Neutrophil (primary cell): ENCODE measurements at regions not wholly inside any gene's neighbourhood (a gene's known extent, or its start where the extent isn't known, plus 50 kb on each side); places are given as distances from the start of the nearest gene placed in this dataset.

ENCODE experiments used
- H3K27ac ChIP-seq: fragments of 200-600 bp; sonication (generic); 2 replicates; pipeline ENCODE4 v1.5.1; 2016; ENCODE audit warnings: mild to moderate bottlenecking, moderate library complexity
- H3K27me3 ChIP-seq: fragments of 200-600 bp; sonication (generic); 2 replicates; pipeline ENCODE4 v1.6.0; 2016; ENCODE audit warnings: mild to moderate bottlenecking
- H3K36me3 ChIP-seq: fragments of 200-600 bp; sonication (generic); 2 replicates; pipeline ENCODE4 v1.5.1; 2017
- H3K4me1 ChIP-seq, 2 experiments: fragments of 200-600 bp in 1 of 2; sonication (generic) in 1 of 2; 1 replicate in 1 of 2; 2 replicates in 1 of 2; pipeline versions ENCODE4 v1.5.1 to v1.6.1; 2013 to 2016; ENCODE audit warnings: low read depth in 1 of 2, low read length in 1 of 2, mild to moderate bottlenecking in 1 of 2, moderate library complexity in 1 of 2; ENCODE audit not compliant: control insufficient read depth in 1 of 2, insufficient read depth in 1 of 2
- H3K4me3 ChIP-seq, 2 experiments: fragments of 200-600 bp in 1 of 2; sonication (generic) in 1 of 2; 1 replicate in 1 of 2; 2 replicates in 1 of 2; pipeline ENCODE4 v1.5.1; 2013 to 2016; ENCODE audit warnings: low read depth in 1 of 2, low read length in 1 of 2, mild to moderate bottlenecking in 1 of 2, moderate library complexity in 1 of 2
- H3K9me3 ChIP-seq: fragments of 200-600 bp; sonication (generic); 2 replicates; pipeline ENCODE4 v1.5.1; 2016
- TF ChIP-seq, protein P1 (sequence below): fragments of 200-600 bp; sonication (generic); IDR thresholded peaks from 2 replicates; pipeline ENCODE4 v1.5.1; 2016; ENCODE audit warnings: antibody characterized with exemption

DNA sequence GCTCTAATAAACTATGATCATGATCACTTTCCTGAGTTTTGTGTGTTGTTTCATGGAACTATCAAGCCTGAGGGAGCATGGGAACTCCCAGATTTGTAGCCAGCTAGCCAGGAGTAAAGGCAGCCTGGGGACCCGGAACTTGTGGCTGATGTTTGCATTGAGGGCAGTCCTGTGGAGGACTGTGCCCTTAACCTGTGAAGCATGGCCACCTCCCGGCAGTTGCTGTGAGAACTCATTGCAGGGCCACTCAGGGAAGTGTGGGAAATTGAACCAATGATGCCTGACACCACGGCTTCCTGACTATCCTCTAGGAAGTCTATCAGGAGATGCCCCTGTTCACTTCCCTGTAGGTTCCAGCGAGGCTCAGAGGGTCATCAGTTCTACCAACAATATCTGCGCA lies 250.6 kb downstream of the DAD1 start:
- H3K9me3 ChIP-seq, result no peaks in the 10 kb centered on the region
- H3K27ac ChIP-seq, result no peak overlapping the region
- TF ChIP-seq, protein P1, sequence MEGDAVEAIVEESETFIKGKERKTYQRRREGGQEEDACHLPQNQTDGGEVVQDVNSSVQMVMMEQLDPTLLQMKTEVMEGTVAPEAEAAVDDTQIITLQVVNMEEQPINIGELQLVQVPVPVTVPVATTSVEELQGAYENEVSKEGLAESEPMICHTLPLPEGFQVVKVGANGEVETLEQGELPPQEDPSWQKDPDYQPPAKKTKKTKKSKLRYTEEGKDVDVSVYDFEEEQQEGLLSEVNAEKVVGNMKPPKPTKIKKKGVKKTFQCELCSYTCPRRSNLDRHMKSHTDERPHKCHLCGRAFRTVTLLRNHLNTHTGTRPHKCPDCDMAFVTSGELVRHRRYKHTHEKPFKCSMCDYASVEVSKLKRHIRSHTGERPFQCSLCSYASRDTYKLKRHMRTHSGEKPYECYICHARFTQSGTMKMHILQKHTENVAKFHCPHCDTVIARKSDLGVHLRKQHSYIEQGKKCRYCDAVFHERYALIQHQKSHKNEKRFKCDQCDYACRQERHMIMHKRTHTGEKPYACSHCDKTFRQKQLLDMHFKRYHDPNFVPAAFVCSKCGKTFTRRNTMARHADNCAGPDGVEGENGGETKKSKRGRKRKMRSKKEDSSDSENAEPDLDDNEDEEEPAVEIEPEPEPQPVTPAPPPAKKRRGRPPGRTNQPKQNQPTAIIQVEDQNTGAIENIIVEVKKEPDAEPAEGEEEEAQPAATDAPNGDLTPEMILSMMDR, result no peak
- no peaks in the 10 kb centered on the region for H3K27me3 ChIP-seq
- no peaks in the 10 kb centered on the region for H3K36me3 ChIP-seq
- no peaks in the 10 kb centered on the region for H3K4me1 ChIP-seq
- H3K4me3 ChIP-seq, result no peak overlapping the region

GRCh38 chr14:22337938-22338337 lies 251.1 kb downstream of the DAD1 start:
- Histone ChIP-seq H3K4me3 (no peak overlapping the region), H3K36me3 (no peaks in the 10 kb centered on the region), H3K27ac (no peak overlapping the region), H3K27me3 (no peaks in the 10 kb centered on the region), H3K4me1 (no peaks in the 10 kb centered on the region), H3K9me3 (no peaks in the 10 kb centered on the region)
- TF ChIP-seq, protein P1, result no peak

GRCh38 chr14:22337521-22337920 lies 251.5 kb downstream of the DAD1 start:
- H3K9me3 ChIP-seq, result no peaks in the 10 kb centered on the region
- no peaks in the 10 kb centered on the region for H3K27me3 ChIP-seq
- no peak overlapping the region for H3K4me3 ChIP-seq
- H3K27ac ChIP-seq, result no peak overlapping the region
- no peaks in the 10 kb centered on the region for H3K4me1 ChIP-seq
- TF ChIP-seq, protein P1, result no peak
- no peaks in the 10 kb centered on the region for H3K36me3 ChIP-seq

- Histone ChIP-seq H3K4me3 (no peak overlapping the region), H3K9me3 (no peaks in the 10 kb centered on the region), H3K27ac (no peak overlapping the region), H3K4me1 (no peaks in the 10 kb centered on the region), H3K27me3 (no peaks in the 10 kb centered on the region), H3K36me3 (no peaks in the 10 kb centered on the region)
- TF ChIP-seq, protein P1, result no peak
These were observed 253.0 kb downstream of the DAD1 start for GRCh38 chr14:22336031-22336430.

- Histone ChIP-seq H3K9me3 (no peaks in the 10 kb centered on the region), H3K36me3 (no peaks in the 10 kb centered on the region), H3K4me3 (no peak overlapping the region), H3K27me3 (no peaks in the 10 kb centered on the region), H3K4me1 (no peaks in the 10 kb centered on the region), H3K27ac (no peak overlapping the region)
- TF ChIP-seq, protein P1, result no peak
These were observed 254.4 kb downstream of the DAD1 start for GRCh38 chr14:22334627-22335026.

DNA sequence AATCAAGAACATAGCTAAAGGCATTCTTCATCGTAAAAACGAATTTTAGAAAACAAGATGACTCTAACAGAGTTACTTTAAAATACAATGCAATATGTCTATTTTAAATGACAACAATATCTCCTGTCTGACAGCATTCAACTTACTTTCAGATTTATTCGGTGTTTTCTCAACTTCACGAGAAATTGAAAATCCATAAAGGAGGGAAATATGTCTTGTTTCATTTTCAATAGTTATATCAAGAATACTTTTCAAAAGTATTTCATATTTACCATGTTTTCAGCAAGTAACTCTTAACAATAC lies 254.8 kb downstream of the DAD1 start:
- no peak overlapping the region for H3K27ac ChIP-seq
- TF ChIP-seq, protein P1, result no peak
- H3K9me3 ChIP-seq, result peaks cover 2% of the 10 kb centered on the region
- H3K27me3 ChIP-seq, result no peaks in the 10 kb centered on the region
- H3K4me3 ChIP-seq, result no peak overlapping the region
- no peaks in the 10 kb centered on the region for H3K36me3 ChIP-seq
- no peaks in the 10 kb centered on the region for H3K4me1 ChIP-seq
